ENCODE measurements at regions not wholly inside any gene's neighbourhood (a gene's known extent, or its start where the extent isn't known, plus 50 kb on each side); places are given as distances from the start of the nearest gene placed in this dataset.
A peak's percentile ranks its signal among the peaks of the same experiment; 100 is the strongest.

DNA sequence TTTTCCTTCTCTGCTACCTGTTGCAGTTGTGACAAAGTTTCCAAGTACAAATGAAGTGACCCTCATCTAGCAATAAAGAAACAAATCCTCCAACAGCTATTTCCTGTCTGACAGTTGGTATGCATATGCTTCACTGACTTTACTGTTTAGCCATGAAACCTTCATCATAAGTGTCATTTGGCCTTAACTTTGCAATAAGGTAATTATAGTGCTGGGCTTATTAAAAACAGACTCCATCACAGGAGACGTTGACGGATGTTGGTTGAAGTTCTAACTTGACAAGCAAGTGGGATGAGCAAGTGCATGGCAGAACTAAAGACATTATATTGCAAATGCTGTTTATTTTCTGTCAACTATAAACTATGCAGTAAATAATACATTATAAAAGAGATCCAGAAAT is 425.2 kb downstream of the RPS29 start:
- DNase-seq (ENCODE audit: insufficient read length, low spot score) (no peak), FAIRE-seq (no peak)
- TF ChIP-seq CTCF (IDR thresholded peaks at IDR 0.05; ENCODE audit: insufficient read depth, missing control alignments) = no peak

- TF ChIP-seq CTCF (IDR thresholded peaks at IDR 0.05; ENCODE audit: insufficient read depth, missing control alignments) = no peak
Measured at GRCh38 chr14:49159081-49159480, 427.1 kb downstream of the RPS29 start.

DNA sequence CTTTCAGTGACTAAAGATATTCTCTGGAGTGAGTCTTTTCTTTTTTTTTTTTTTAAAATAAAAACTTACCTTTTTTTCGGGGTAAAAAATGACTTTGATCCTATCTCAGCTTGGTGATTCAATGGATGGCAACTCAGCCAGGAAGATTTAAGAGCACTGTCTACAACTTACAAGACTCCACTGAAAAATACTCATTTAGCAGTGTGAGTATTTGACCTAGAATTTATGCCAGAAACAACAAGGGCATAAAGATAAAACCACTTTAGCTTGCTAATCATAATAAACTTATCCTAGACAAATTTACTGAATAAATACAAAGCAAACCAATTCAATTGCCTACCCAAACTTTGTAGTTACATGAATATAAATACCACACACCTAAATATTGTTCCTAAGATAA is 446.6 kb downstream of the RPS29 start:
- TF ChIP-seq CTCF (IDR thresholded peaks at IDR 0.05; ENCODE audit: insufficient read depth, missing control alignments) = no peak
- DNase-seq (ENCODE audit: insufficient read length, low spot score) (no peak), FAIRE-seq (no peak)

More at GRCh38 chr14:49159081-49159480, 427.1 kb downstream of the RPS29 start:
- FAIRE-seq = no peak
- no peak for DNase-seq (ENCODE audit: insufficient read length, low spot score)

- no peak for DNase-seq (ENCODE audit: insufficient read length, low spot score)
- peak; percentile 64 for FAIRE-seq
- peak; percentile 28 for TF ChIP-seq CTCF (IDR thresholded peaks at IDR 0.05; ENCODE audit: insufficient read depth, missing control alignments)
Measured at GRCh38 chr14:49134940-49135339, 451.2 kb downstream of the RPS29 start.

DNA sequence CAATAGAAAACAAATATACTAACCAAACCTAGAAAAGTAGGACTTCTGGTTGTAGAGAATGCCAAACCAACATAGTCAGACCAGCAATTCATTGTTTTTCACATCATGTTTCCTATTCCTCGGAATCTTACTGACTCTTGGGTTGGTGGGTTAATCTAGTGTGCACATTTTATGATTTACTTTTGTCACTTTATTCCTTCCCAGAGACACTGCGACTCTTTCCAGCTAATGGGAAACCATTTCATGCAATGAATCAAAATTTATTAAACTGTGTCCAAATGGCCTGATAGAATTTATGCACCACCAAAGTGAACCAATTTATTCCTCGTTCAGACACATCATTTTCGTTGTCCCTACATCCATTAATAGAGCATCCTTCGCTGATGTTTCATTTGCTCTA is 464.9 kb downstream of the RPS29 start:
- FAIRE-seq (no peak), DNase-seq (ENCODE audit: insufficient read length, low spot score) (no peak)
- TF ChIP-seq CTCF (IDR thresholded peaks at IDR 0.05; ENCODE audit: insufficient read depth, missing control alignments) = no peak

GRCh38 chr14:49114161-49114893 is 471.9 kb downstream of the RPS29 start:
- no peak for TF ChIP-seq CTCF (IDR thresholded peaks at IDR 0.05; ENCODE audit: insufficient read depth, missing control alignments)
- DNase-seq (ENCODE audit: insufficient read length, low spot score) (no peak), FAIRE-seq (no peak)
